Skeletal muscle tissue (tissue), 3 donors: ENCODE measurements at regions not wholly inside any gene's neighbourhood (a gene's known extent, or its start where the extent isn't known, plus 50 kb on each side); places are given as distances from the start of the nearest gene placed in this dataset.

Experiments used
- H3K27ac ChIP-seq: one replicate; pipeline ENCODE4 v1.7.0; 2013; ENCODE audit warnings: mild to moderate bottlenecking, low read depth, low read length, inconsistent platforms
- H3K27me3 ChIP-seq, 3 donors: one replicate each; pipeline ENCODE4 v1.7.0; 2013; ENCODE audit warnings: low read length in 3 of 3; ENCODE audit not compliant: control insufficient read depth in 3 of 3, insufficient read depth in 3 of 3
- H3K36me3 ChIP-seq, 3 donors: one replicate each; pipeline ENCODE4 v1.7.0; 2013; ENCODE audit warnings: low read length in 3 of 3; ENCODE audit not compliant: control insufficient read depth in 3 of 3, insufficient read depth in 3 of 3
- H3K4me1 ChIP-seq, 3 donors: one replicate each; pipeline ENCODE4 v1.7.0; 2013; ENCODE audit warnings: low read length in 3 of 3, mild to moderate bottlenecking in 3 of 3; ENCODE audit not compliant: control insufficient read depth in 3 of 3, insufficient read depth in 3 of 3
- H3K4me3 ChIP-seq, 3 donors: one replicate each; pipeline ENCODE4 v1.7.0; 2013; ENCODE audit warnings: low read length in 3 of 3
- H3K9ac ChIP-seq, 3 donors: one replicate each; pipeline ENCODE4 v1.7.0; 2013; ENCODE audit warnings: low read length in 3 of 3, mild to moderate bottlenecking in 3 of 3, moderate library complexity in 2 of 3, low read depth in 1 of 3
- H3K9me3 ChIP-seq, 3 donors: one replicate each; pipeline ENCODE4 v1.7.0; 2013; ENCODE audit warnings: low read length in 3 of 3; ENCODE audit not compliant: control insufficient read depth in 3 of 3
- donor health status: Osteomylitis.

- H3K4me3 ChIP-seq = no peak overlapping the region
Observed at GRCh38 chr1:208520438-208521099, 276.4 kb upstream of the PLXNA2 start.

GRCh38 chr1:208521534-208521933 lies 277.4 kb upstream of the PLXNA2 start:
- Histone ChIP-seq H3K27ac (no peak overlapping the region), H3K4me3 (no peak overlapping the region), H3K9ac (no peak overlapping the region), H3K27me3 (no peaks in the 10 kb centered on the region), H3K36me3 (no peaks in the 10 kb centered on the region), H3K9me3 (no peaks in the 10 kb centered on the region), H3K4me1 (no peaks in the 10 kb centered on the region)

More at GRCh38 chr1:208520438-208521099, 276.4 kb upstream of the PLXNA2 start:
- no peaks in the 10 kb centered on the region for H3K4me1 ChIP-seq
- no peak overlapping the region for H3K27ac ChIP-seq
- H3K36me3 ChIP-seq = no peaks in the 10 kb centered on the region
- H3K9me3 ChIP-seq = no peaks in the 10 kb centered on the region
- no peak overlapping the region for H3K9ac ChIP-seq
- H3K27me3 ChIP-seq = no peaks in the 10 kb centered on the region

- Histone ChIP-seq H3K9me3 (no peaks in the 10 kb centered on the region), H3K4me3 (no peak overlapping the region), H3K9ac (no peak overlapping the region), H3K27me3 (no peaks in the 10 kb centered on the region), H3K27ac (no peak overlapping the region), H3K4me1 (no peaks in the 10 kb centered on the region), H3K36me3 (no peaks in the 10 kb centered on the region)
Observed at GRCh38 chr1:208523007-208523406, 278.8 kb upstream of the PLXNA2 start.

GRCh38 chr1:208524376-208524775 lies 280.2 kb upstream of the PLXNA2 start:
- no peak overlapping the region for H3K27ac ChIP-seq
- no peaks in the 10 kb centered on the region for H3K9me3 ChIP-seq
- no peaks in the 10 kb centered on the region for H3K4me1 ChIP-seq
- no peak overlapping the region for H3K9ac ChIP-seq
- H3K4me3 ChIP-seq = no peak overlapping the region
- H3K36me3 ChIP-seq = no peaks in the 10 kb centered on the region
- no peaks in the 10 kb centered on the region for H3K27me3 ChIP-seq

- Histone ChIP-seq H3K4me1 (no peaks in the 10 kb centered on the region), H3K27ac (no peak overlapping the region), H3K4me3 (no peak overlapping the region), H3K9ac (no peak overlapping the region), H3K27me3 (no peaks in the 10 kb centered on the region), H3K36me3 (no peaks in the 10 kb centered on the region), H3K9me3 (no peaks in the 10 kb centered on the region)
Observed at GRCh38 chr1:208524925-208525324, 280.7 kb upstream of the PLXNA2 start.

GRCh38 chr1:208525417-208525816 lies 281.2 kb upstream of the PLXNA2 start:
- Histone ChIP-seq H3K36me3 (no peaks in the 10 kb centered on the region), H3K9ac (no peak overlapping the region), H3K27me3 (no peaks in the 10 kb centered on the region), H3K27ac (no peak overlapping the region), H3K4me1 (no peaks in the 10 kb centered on the region), H3K4me3 (no peak overlapping the region), H3K9me3 (no peaks in the 10 kb centered on the region)

GRCh38 chr1:208526613-208527125 lies 282.5 kb upstream of the PLXNA2 start:
- H3K9ac ChIP-seq = no peak overlapping the region

GRCh38 chr1:208527156-208527555 lies 283.0 kb upstream of the PLXNA2 start:
- H3K4me3 ChIP-seq = no peak overlapping the region
- H3K27me3 ChIP-seq = no peaks in the 10 kb centered on the region
- no peaks in the 10 kb centered on the region for H3K4me1 ChIP-seq
- no peaks in the 10 kb centered on the region for H3K36me3 ChIP-seq
- no peaks in the 10 kb centered on the region for H3K9me3 ChIP-seq
- no peak overlapping the region for H3K9ac ChIP-seq
- H3K27ac ChIP-seq = no peak overlapping the region

More at GRCh38 chr1:208526613-208527125, 282.5 kb upstream of the PLXNA2 start:
- H3K4me1 ChIP-seq = no peaks in the 10 kb centered on the region
- H3K4me3 ChIP-seq = no peak overlapping the region
- H3K36me3 ChIP-seq = no peaks in the 10 kb centered on the region
- H3K27ac ChIP-seq = no peak overlapping the region
- no peaks in the 10 kb centered on the region for H3K27me3 ChIP-seq
- no peaks in the 10 kb centered on the region for H3K9me3 ChIP-seq

GRCh38 chr1:208528578-208529240 lies 284.5 kb upstream of the PLXNA2 start:
- H3K36me3 ChIP-seq = no peaks in the 10 kb centered on the region
- H3K27me3 ChIP-seq = peaks cover 0 to 2% (median 0%) of the 10 kb centered on the region in 3 donors
- H3K9ac ChIP-seq = no peak overlapping the region
- H3K27ac ChIP-seq = no peak overlapping the region
- H3K9me3 ChIP-seq = no peaks in the 10 kb centered on the region
- no peak overlapping the region for H3K4me3 ChIP-seq
- peaks cover 0 to under 1% (median 0%) of the 10 kb centered on the region in 3 donors for H3K4me1 ChIP-seq

- Histone ChIP-seq H3K36me3 (no peaks in the 10 kb centered on the region), H3K9me3 (no peaks in the 10 kb centered on the region), H3K9ac (no peak overlapping the region), H3K27me3 (peaks cover 0 to 2% (median 0%) of the 10 kb centered on the region in 3 donors), H3K4me3 (no peak overlapping the region), H3K27ac (no peak overlapping the region), H3K4me1 (peaks cover 11 to 13% (median 12%) of the 10 kb centered on the region in 3 donors)
Observed at GRCh38 chr1:208531003-208531750, 287.0 kb upstream of the PLXNA2 start.
